GM19397 (cell line): ENCODE measurements at regions not wholly inside any gene's neighbourhood (a gene's known extent, or its start where the extent isn't known, plus 50 kb on each side); places are given as distances from the start of the nearest gene placed in this dataset.

Source experiments
- ATAC-seq: cut with Tn5 transposase; IDR thresholded peaks from one replicate; pipeline ENCODE4 v1.9.1; 2021; ENCODE audit warnings: mild to moderate bottlenecking, moderate library complexity; ENCODE audit not compliant: unreplicated experiment

DNA sequence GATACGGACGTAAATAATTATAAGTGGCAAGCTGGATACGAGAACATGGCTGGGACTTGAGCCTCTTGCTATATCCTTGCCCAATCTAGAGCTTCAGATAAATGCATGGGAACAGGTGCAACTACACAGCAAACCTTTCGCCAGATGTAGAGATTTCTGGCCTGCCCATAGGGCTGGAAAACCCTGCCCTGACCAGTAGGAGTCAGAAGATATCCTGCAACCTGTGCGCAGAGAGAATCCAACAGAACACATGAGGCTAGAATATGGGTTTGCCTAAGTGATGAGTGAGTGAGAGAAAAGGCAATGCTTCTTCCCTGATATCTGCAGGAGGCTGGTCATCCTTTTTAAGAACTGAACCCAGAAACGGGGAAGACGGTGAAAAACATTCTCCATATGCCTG, 805.3 kb upstream of the TENM3 start:
- ATAC-seq, result no peak

DNA sequence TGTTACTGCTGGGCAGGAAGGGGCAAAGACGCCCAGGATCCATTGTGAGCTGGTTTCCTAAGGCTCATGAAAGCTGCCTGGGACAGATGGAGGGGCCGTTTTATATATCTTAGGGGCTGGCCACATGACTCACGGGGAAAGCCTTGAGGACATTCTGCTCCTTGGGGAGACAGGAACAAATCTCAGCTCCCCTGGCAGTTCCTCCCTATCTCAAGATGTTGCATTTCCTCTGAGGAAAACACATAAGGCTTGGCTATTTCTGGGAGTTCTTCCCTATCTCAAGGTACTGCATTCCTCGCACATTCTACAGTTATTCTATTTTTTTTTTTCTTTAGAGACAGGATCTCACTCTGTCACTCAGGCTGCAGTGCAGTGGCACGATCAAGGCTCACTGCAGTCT, 804.6 kb upstream of the TENM3 start:
- ATAC-seq, result no peak

- ATAC-seq, result no peak
These were observed 800.2 kb upstream of the TENM3 start for GRCh38 chr4:181443021-181443420.

DNA sequence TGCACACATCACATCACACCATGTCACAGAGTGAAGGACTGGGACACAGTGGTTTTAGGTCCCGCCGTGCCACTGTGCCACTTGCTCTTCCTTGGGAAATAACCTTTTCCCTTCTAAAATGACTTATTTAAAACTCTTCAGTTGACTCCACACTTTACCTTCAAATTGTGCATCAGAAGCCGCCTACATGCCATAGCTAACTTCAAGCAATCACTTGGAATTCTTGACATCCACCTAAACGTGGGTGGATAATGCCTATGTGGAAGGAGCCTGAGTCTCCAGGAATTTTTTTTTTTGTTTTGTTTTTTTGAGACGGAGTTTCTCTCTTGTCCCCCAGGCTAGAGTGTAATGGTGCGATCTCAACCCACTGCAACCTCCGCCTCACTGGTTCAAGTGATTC, 777.4 kb upstream of the TENM3 start:
- no peak for ATAC-seq

DNA sequence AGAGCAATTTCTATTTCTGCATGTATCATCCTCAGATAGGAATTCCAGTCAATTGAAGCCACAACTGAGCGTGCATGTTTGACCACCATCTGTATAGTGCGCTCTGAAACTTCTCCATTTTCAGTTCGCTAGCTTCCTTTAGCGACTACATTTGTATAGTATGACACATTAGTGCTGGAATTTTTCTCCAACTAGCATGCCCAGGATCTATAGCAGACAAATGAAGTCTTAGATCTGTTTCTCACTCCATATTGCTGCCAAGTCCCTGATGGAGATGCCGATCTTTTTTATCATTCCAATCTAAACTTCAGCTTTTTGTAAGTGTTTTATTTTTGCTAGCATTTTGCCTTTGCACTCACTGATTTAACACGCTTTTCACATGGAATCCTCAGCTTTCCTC, 774.8 kb upstream of the TENM3 start:
- no peak for ATAC-seq

GRCh38 chr4:181470306-181470705, 772.9 kb upstream of the TENM3 start:
- no peak for ATAC-seq

GRCh38 chr4:181475359-181475758, 767.8 kb upstream of the TENM3 start:
- no peak for ATAC-seq

GRCh38 chr4:181475781-181476507, 767.3 kb upstream of the TENM3 start:
- ATAC-seq, result no peak

DNA sequence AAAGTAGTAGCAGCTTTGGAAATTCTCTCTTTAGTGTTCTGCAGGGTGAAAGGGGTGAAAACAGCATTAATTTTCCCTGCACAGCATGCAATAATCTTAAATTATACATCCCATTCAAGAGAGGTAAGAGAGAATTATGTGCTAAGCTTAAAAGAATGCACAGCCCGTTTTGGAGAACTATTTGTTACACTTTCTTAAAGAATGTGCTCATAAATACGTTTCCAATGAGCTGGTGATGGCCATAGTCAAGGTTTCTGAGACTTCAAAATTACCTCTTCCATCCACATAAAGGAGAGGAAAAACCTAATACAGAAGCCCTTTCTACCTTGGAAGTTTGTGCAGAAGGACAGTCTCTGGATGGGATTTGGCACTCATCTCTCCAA, 766.7 kb upstream of the TENM3 start:
- ATAC-seq, result no peak

DNA sequence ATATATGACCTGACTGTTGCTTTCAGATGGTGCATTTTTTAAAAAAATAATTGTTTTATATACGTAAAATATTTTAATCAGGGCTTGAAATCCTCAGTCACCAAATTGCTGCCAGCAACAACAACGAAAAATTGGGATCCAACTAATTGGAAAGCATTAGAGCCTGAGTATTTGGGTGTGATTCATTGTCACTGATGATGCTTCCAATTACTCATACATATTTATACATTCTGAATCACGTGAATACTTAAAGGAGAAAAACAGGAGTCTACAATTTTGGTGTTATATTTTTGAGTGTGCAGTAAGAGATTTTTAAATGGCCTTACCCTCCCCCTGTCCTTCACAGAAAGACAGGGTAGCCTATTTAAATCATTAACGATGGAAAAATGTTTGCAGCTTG, 765.6 kb upstream of the TENM3 start:
- no peak for ATAC-seq

- ATAC-seq, result no peak
These were observed 764.5 kb upstream of the TENM3 start for GRCh38 chr4:181478656-181479055.

GRCh38 chr4:181479141-181479540, 764.1 kb upstream of the TENM3 start:
- ATAC-seq, result no peak

DNA sequence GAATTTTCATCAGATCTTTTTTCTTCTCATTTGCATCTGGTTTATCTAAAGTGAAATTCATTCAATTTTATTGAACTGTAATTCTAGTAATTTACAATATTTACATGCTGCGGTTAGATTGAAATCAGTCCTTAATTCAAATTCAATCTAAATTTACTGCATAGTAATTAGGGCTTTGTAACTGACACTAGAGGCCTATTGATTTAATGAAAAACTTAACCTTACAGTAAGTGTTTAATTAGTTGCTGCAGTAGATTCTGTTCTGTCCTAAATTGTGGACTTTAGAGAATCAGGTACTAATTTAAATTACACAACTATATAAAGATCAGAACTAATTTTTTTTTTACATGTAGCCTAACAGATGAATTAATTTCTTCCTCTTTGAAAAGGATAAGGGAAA, 758.8 kb upstream of the TENM3 start:
- ATAC-seq, result no peak

DNA sequence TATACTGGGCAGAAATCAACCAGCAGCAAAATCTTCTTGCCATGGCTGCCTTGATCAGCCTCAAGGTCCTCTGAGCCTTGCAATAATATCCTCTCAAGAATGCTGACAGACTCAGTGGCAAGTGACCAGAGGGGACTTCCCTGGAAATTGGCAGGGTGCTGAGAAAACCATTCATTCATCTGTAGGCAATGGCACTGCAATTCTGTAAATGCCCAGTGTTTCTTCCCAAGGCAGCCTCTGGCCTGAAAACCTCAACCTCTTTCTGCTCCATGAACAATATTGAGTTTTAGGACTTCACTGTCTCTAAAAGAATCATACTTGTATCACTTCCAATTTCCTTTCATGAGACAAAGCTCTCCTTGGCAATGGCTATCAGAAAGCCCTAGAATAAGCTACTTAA, 754.3 kb upstream of the TENM3 start:
- ATAC-seq, result no peak

- no peak for ATAC-seq
These were observed 745.1 kb upstream of the TENM3 start for GRCh38 chr4:181498148-181498547.

DNA sequence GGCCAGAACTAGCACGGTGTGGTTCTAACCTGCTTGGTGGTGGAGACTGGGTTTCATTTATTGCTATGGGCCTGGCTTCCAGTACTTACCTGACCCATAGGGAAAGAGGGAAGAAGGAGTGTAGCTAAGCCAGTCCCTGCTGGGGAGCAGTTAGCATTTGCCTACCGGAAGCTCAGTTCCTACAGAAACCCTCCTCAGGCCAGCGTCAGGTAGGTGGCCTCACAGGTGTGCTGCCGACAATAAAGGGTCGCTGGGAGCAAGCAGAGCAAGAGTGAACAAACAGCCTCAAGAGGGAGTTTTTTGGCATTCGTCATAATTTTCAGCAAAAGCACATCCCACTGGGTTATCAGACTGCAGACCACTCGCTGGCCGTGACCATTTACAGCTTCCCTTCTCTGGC, 740.6 kb upstream of the TENM3 start:
- ATAC-seq, result no peak

DNA sequence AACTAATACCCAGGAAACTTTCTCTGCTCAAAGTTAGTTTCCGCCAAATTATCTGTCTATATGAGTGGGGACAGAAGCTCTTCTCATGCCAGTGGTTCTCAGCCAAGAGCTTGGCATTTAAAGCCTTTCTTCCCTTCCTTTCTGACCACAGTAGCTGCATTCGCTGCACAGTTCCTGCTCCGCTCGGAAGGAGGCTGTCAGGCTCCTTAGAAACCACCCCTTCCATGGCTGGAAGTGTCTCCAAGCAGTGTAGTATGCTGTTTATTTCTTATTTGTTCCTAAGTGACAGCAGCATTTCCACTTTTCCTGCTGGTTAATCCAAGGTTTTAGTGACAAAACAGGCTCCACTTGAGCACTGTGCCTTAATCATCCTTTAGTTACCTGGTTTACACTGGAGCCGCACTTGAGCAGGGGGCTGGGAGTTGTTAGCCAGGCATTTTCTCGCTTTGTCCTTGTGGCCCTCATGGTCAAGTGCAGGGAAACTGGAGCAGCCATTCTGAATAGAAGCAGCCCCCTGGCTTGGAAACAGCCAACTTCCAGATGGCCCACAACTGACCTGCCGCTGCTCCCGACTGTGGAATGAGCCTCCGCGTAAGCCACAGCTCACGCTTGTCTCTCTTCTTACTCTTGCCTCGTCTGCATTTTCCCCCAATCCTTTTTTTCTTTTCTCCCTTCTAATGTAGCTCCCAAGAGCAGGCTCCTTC, 739.4 kb upstream of the TENM3 start:
- ATAC-seq, result no peak

DNA sequence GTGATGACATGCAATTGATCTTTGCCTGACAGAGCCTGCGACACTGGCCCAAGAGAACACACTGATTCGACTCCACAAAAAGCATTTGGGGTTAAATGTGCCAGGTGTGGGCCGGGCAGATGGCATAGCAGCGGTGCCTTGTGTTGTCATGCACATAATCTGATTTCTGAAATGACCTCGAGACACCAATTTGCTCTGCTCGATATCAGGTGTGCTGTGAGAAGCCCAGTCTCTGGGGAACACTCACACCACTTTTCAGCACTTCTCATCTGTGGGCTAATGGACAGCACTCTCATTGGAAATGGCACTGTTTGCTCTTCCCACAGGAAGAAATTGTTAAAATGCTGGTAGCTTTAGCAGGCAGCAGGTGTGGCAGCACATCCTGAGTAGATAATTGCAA, 738.3 kb upstream of the TENM3 start:
- no peak for ATAC-seq

DNA sequence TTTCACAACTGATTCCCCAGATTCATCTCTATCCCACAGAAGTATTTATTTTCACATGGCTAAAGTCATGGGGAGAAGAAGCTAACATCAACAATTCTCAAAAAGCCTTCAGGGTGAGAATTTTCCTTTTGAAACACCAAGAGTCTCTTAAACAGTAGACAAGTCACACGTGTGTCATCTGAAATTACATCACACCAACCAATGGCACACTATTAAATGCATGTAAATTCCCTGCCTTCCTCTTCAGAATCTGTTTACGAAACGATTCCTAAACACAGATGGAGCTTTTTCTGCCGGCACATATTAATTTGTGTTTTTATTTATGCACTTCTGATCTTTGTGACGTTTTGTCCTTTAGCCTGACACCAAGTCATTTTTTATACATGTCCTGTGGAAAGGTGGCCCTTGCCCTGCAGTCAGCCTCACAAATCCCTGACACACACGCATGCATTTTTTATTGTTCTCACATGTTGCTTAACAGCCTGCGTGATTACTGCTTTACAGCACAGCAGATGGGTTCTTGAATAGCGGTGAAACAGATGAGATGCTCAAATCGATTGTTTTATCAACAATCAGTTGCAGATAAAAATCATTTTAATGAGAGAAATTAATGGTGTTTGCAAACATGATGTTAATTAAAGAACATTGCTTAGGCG, 735.9 kb upstream of the TENM3 start:
- ATAC-seq, result no peak

DNA sequence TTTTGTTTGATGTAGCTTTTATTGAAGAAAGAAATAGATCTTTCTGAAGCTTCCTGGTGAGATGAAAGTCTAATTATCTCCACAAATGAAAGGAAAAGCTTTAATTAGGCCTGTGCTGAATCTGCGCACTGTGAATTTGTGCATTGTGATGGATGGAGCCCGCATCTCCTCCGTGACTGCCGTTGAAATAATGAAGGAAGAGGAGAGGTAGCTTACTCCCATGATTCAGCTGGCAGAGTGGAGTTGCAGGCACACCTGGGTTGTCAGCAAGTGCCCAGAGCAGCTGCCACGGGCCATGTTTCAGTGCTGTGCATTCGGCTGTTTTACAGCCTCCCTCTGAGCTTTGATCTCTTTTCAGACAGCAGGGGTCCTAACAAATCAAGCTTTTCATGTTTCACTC, 735.3 kb upstream of the TENM3 start:
- no peak for ATAC-seq

DNA sequence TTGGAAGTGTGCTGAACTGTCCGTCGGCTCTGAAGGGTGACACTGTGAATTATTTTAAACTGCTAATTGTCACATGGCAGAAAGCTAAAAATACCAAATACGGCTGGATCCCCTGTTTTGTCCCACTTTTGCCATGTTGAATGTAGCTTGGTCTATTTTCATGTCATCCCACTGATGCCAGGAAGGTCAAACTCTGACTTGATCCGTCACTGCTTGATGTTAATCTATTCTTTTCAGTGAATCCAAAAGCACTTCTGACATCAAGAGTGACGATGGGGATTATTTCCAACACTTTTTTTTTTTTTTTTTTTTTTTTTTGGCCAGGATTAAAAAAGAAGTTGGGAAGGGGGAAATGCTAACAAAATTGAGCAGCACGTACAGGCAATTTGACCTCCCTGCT, 734.6 kb upstream of the TENM3 start:
- no peak for ATAC-seq

DNA sequence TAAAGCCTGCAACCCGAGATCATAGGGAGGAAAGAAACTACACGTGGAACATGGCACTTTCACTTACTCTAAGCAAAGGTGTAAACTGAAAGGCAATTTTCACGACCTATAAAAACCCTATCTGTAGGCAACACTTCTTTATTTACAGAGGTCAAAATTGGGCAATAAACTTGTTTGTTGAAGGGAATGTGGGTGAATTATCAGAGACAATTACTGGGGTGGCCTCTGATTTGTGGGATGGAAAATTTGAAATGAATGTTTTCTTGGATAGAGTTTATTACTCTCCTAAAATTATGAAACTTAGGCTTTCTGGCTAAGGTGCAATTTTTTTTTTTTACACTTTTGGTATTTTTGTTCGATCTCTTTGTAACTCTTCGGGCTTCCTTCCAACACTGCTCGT, 734.1 kb upstream of the TENM3 start:
- ATAC-seq, result no peak
